Right lobe of liver (tissue), 4 donors: ENCODE measurements at regions not wholly inside any gene's neighbourhood (a gene's known extent, or its start where the extent isn't known, plus 50 kb on each side); places are given as distances from the start of the nearest gene placed in this dataset.

Experiments used
- POLR2A ChIP-seq: fragments of 450-650 bp; IDR thresholded peaks from one replicate; pipeline ENCODE4 v1.6.1; 2017; ENCODE audit warnings: antibody characterized with exemption, mild to moderate bottlenecking
- TF ChIP-seq, protein P1 (sequence below), 4 donors: fragments of 200-600 bp in 3 of 4; fragments of 450-650 bp in 1 of 4; IDR thresholded peaks; one replicate each; pipeline versions ENCODE4 v1.5.1 to v1.8.0; 2016 to 2022; ENCODE audit warnings: antibody characterized with exemption in 4 of 4, mild to moderate bottlenecking in 2 of 4
- donor health status: DM: no; HTN: no; CAD: no.
- donor health status: DM: no; HTN: no; CAD: no.
- donor health status: DM: no; HTN: yes; CAD: no.

DNA sequence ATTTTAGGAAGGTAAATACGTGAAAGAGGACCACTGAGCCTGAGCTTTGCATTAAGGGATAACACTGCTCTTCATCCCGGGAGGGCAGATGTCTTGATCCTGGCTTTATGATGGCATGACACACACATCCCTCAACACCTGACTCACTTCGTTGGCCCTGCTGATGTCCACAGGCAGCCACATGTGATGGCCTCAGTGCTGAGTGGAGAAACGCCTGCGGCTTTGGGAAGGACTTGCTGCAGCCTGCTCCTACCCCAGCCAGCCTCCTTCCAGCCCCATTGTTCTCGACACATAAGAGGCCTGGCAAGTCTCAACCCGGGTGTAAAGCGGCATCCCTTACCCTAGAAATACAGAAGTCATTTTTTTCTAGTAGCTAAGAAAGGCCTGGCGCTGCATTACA is 169.0 kb downstream of the SYK start:
- TF ChIP-seq, protein P1, sequence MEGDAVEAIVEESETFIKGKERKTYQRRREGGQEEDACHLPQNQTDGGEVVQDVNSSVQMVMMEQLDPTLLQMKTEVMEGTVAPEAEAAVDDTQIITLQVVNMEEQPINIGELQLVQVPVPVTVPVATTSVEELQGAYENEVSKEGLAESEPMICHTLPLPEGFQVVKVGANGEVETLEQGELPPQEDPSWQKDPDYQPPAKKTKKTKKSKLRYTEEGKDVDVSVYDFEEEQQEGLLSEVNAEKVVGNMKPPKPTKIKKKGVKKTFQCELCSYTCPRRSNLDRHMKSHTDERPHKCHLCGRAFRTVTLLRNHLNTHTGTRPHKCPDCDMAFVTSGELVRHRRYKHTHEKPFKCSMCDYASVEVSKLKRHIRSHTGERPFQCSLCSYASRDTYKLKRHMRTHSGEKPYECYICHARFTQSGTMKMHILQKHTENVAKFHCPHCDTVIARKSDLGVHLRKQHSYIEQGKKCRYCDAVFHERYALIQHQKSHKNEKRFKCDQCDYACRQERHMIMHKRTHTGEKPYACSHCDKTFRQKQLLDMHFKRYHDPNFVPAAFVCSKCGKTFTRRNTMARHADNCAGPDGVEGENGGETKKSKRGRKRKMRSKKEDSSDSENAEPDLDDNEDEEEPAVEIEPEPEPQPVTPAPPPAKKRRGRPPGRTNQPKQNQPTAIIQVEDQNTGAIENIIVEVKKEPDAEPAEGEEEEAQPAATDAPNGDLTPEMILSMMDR (IDR thresholded peaks at IDR 0.05): no peak
- TF ChIP-seq POLR2A: no peak
